Keratinocyte (primary cell): ENCODE measurements at regions not wholly inside any gene's neighbourhood (a gene's known extent, or its start where the extent isn't known, plus 50 kb on each side); places are given as distances from the start of the nearest gene placed in this dataset.

Source experiments
- DNase-seq: peaks from one replicate; pipeline ENCODE4 v3.0.0-alpha.2; 2011; ENCODE audit warnings: low read depth, missing footprints, low spot score
- FAIRE-seq: peaks from 2 replicates; lab custom pipeline; 2011; peaks lifted over from hg19 to GRCh38; lab: Jason Lieb, UNC
- H2AFZ ChIP-seq: 2 replicates; pipeline ENCODE4 v1.6.0; 2012; ENCODE audit warnings: low read length, control low read depth, inconsistent platforms; ENCODE audit not compliant: control insufficient read depth
- H3K27ac ChIP-seq: 2 replicates; pipeline ENCODE4 v1.5.1; 2011; ENCODE audit warnings: low read length; ENCODE audit not compliant: control insufficient read depth, insufficient read depth
- H3K27me3 ChIP-seq: 3 replicates; pipeline ENCODE4 v1.6.0; 2011; ENCODE audit warnings: low read length; ENCODE audit not compliant: control insufficient read depth, insufficient read depth; ENCODE audit errors: extremely low read depth
- H3K36me3 ChIP-seq, 2 experiments: 2 replicates in 1 of 2; 3 replicates in 1 of 2; pipeline ENCODE4 v1.5.1; 2011; ENCODE audit warnings: low read length in 2 of 2, mild to moderate bottlenecking in 1 of 2; ENCODE audit not compliant: control insufficient read depth in 2 of 2, insufficient read depth in 2 of 2; ENCODE audit errors: extremely low read depth in 1 of 2
- H3K4me1 ChIP-seq: 3 replicates; pipeline ENCODE4 v1.5.1; 2011; ENCODE audit warnings: low read length; ENCODE audit not compliant: control insufficient read depth, insufficient read depth; ENCODE audit errors: extremely low read depth
- H3K4me2 ChIP-seq: 3 replicates; pipeline ENCODE4 v1.6.0; 2011; ENCODE audit warnings: low read depth, low read length; ENCODE audit not compliant: control insufficient read depth, insufficient read depth; ENCODE audit errors: extremely low read depth
- H3K4me3 ChIP-seq, 3 experiments: fragments of 200-600 bp in 1 of 3; sonication (generic) in 1 of 3; 2 replicates in 2 of 3; 3 replicates in 1 of 3; pipeline ENCODE4 v1.5.1; 2011 to 2016; ENCODE audit warnings: low read length in 3 of 3, mild to moderate bottlenecking in 3 of 3, control low read depth in 2 of 3, inconsistent platforms in 1 of 3, low read depth in 1 of 3, mixed read lengths in 1 of 3, mixed run types in 1 of 3, moderate library complexity in 1 of 3; ENCODE audit not compliant: control insufficient read depth in 2 of 3, insufficient read depth in 2 of 3; ENCODE audit errors: extremely low read depth in 1 of 3
- H3K79me2 ChIP-seq: 2 replicates; pipeline ENCODE4 v1.6.0; 2012; ENCODE audit warnings: low read length; ENCODE audit not compliant: control insufficient read depth, insufficient read depth
- H3K9ac ChIP-seq: 3 replicates; pipeline ENCODE4 v1.6.0; 2011; ENCODE audit warnings: low read length; ENCODE audit not compliant: control insufficient read depth, insufficient read depth; ENCODE audit errors: extremely low read depth
- H3K9me1 ChIP-seq: 3 replicates; pipeline ENCODE4 v1.6.0; 2011; ENCODE audit warnings: low read length; ENCODE audit not compliant: control insufficient read depth, insufficient read depth; ENCODE audit errors: extremely low read depth
- H3K9me3 ChIP-seq: 2 replicates; pipeline ENCODE4 v1.5.1; 2012; ENCODE audit warnings: low read depth, low read length; ENCODE audit not compliant: control insufficient read depth
- H4K20me1 ChIP-seq: 3 replicates; pipeline ENCODE4 v1.6.0; 2011; ENCODE audit warnings: low read length; ENCODE audit not compliant: control insufficient read depth, insufficient read depth; ENCODE audit errors: extremely low read depth
- CTCF ChIP-seq, 3 experiments: IDR thresholded peaks in 1 of 3; conservative IDR thresholded peaks in 1 of 3; optimal IDR thresholded peaks in 1 of 3; 2 replicates in 2 of 3; 3 replicates in 1 of 3; pipeline versions ENCODE3 to v1.5.1; 2011; ENCODE audit warnings: low read length in 3 of 3, mild to moderate bottlenecking in 3 of 3, moderate library complexity in 2 of 3, control low read depth in 1 of 3, inconsistent platforms in 1 of 3; ENCODE audit not compliant: insufficient read depth in 2 of 3; ENCODE audit errors: extremely low read depth in 1 of 3
- EZH2 ChIP-seq: IDR thresholded peaks from one replicate; pipeline ENCODE4 v1.6.1; 2012; ENCODE audit warnings: inconsistent platforms, mild to moderate bottlenecking, low read length, moderate library complexity
- dilution Hi-C: fragments of 300-500 bp; cut with MboI; formaldehyde crosslinking; loops from one replicate; pipeline ENCODE4 v1.7.0; 2020; ENCODE audit warnings: low sequenced_read_pairs; ENCODE audit not compliant: extremely low pct_ligation_motif_present

GRCh38 chr14:87434680-87435079, 558.3 kb downstream of the GALC start:
- TF ChIP-seq EZH2, result no peak
- TF ChIP-seq CTCF (optimal IDR thresholded peaks at IDR 0.05 in 1 of 3, IDR thresholded peaks at IDR 0.05 in 1 of 3, conservative IDR thresholded peaks at IDR 0.05 in 1 of 3; ENCODE audit: extremely low read depth in 1 of 3, insufficient read depth in 2 of 3, low read length in 3 of 3), result no peak
- no peak overlapping the region for H2AFZ ChIP-seq
- no peaks in the 10 kb centered on the region for H3K27me3 ChIP-seq
- DNase-seq (no peak), FAIRE-seq (no peak)
- H3K79me2 ChIP-seq, result no peaks in the 10 kb centered on the region
- H3K27ac ChIP-seq, result no peak overlapping the region
- no peaks in the 10 kb centered on the region for H3K4me1 ChIP-seq
- no peaks in the 10 kb centered on the region for H3K9me1 ChIP-seq
- no peak overlapping the region for H3K4me3 ChIP-seq
- H3K4me2 ChIP-seq, result no peak overlapping the region
- no peaks in the 10 kb centered on the region for H3K36me3 ChIP-seq
- no peak overlapping the region for H3K9ac ChIP-seq
- H3K9me3 ChIP-seq, result no peaks in the 10 kb centered on the region
- H4K20me1 ChIP-seq, result no peaks in the 10 kb centered on the region
- dilution Hi-C loops, result no loop called here

- dilution Hi-C loops, result no loop called here
- H3K9ac ChIP-seq, result no peak overlapping the region
- H3K27ac ChIP-seq, result no peak overlapping the region
- H3K4me2 ChIP-seq, result no peak overlapping the region
- H3K9me3 ChIP-seq, result no peaks in the 10 kb centered on the region
- H3K9me1 ChIP-seq, result no peaks in the 10 kb centered on the region
- no peaks in the 10 kb centered on the region for H3K79me2 ChIP-seq
- DNase-seq (no peak), FAIRE-seq (no peak)
- H3K4me3 ChIP-seq, result no peak overlapping the region
- H4K20me1 ChIP-seq, result no peaks in the 10 kb centered on the region
- no peak for TF ChIP-seq CTCF (optimal IDR thresholded peaks at IDR 0.05 in 1 of 3, IDR thresholded peaks at IDR 0.05 in 1 of 3, conservative IDR thresholded peaks at IDR 0.05 in 1 of 3; ENCODE audit: extremely low read depth in 1 of 3, insufficient read depth in 2 of 3, low read length in 3 of 3)
- no peak for TF ChIP-seq EZH2
- H3K36me3 ChIP-seq, result no peaks in the 10 kb centered on the region
- no peaks in the 10 kb centered on the region for H3K4me1 ChIP-seq
- no peak overlapping the region for H2AFZ ChIP-seq
- H3K27me3 ChIP-seq, result no peaks in the 10 kb centered on the region
Measured at GRCh38 chr14:87434011-87434410, 559.0 kb downstream of the GALC start.
